COLO668 (cell line): ENCODE measurements at regions not wholly inside any gene's neighbourhood (a gene's known extent, or its start where the extent isn't known, plus 50 kb on each side); places are given as distances from the start of the nearest gene placed in this dataset.

Experiments
- DNase-seq: peaks from one replicate; lab custom pipeline; 2025; ENCODE audit not compliant: unreplicated experiment; lab: John Stamatoyannopoulos, UW

- no peak for DNase-seq
Observed at GRCh38 chr6:100269189-100269588, 195.5 kb downstream of the SIM1 start.

- no peak for DNase-seq
Observed at GRCh38 chr6:100268326-100268725, 196.4 kb downstream of the SIM1 start.

- no peak for DNase-seq
Observed at GRCh38 chr6:100267721-100268123, 197.0 kb downstream of the SIM1 start.

GRCh38 chr6:100266494-100267401, 198.0 kb downstream of the SIM1 start:
- DNase-seq: no peak

- DNase-seq: no peak
Observed at GRCh38 chr6:100262086-100262485, 202.6 kb downstream of the SIM1 start.

GRCh38 chr6:100261486-100261885, 203.2 kb downstream of the SIM1 start:
- no peak for DNase-seq

- no peak for DNase-seq
Observed at GRCh38 chr6:100260584-100260983, 204.1 kb downstream of the SIM1 start.

- DNase-seq: no peak
Observed at GRCh38 chr6:100259865-100260264, 204.9 kb downstream of the SIM1 start.

- no peak for DNase-seq
Observed at GRCh38 chr6:100258752-100259151, 206.0 kb downstream of the SIM1 start.

- no peak for DNase-seq
Observed at GRCh38 chr6:100257793-100258395, 206.8 kb downstream of the SIM1 start.

GRCh38 chr6:100255701-100256100, 209.0 kb downstream of the SIM1 start:
- no peak for DNase-seq

GRCh38 chr6:100247123-100247522, 217.6 kb downstream of the SIM1 start:
- DNase-seq: no peak

GRCh38 chr6:100246206-100246605, 218.5 kb downstream of the SIM1 start:
- no peak for DNase-seq

GRCh38 chr6:100240798-100241197, 223.9 kb downstream of the SIM1 start:
- DNase-seq: no peak

- no peak for DNase-seq
Observed at GRCh38 chr6:100237821-100238220, 226.9 kb downstream of the SIM1 start.

- DNase-seq: no peak
Observed at GRCh38 chr6:100236389-100236788, 228.3 kb downstream of the SIM1 start.

- DNase-seq: no peak
Observed at GRCh38 chr6:100235631-100236030, 229.1 kb downstream of the SIM1 start.

- no peak for DNase-seq
Observed at GRCh38 chr6:100234625-100235024, 230.1 kb downstream of the SIM1 start.

- DNase-seq: no peak
Observed at GRCh38 chr6:100232781-100233573, 231.7 kb downstream of the SIM1 start.

- no peak for DNase-seq
Observed at GRCh38 chr6:100230953-100231316, 233.8 kb downstream of the SIM1 start.

- no peak for DNase-seq
Observed at GRCh38 chr6:100230115-100230952, 234.4 kb downstream of the SIM1 start.
